Activated CD8-positive, alpha-beta memory T cell treated with anti-CD3 and anti-CD28 coated beads, Interleukin-2, amount 10 ng/mL, durations not matched to agents 7 days and 5 days (primary cell): ENCODE measurements at regions not wholly inside any gene's neighbourhood (a gene's known extent, or its start where the extent isn't known, plus 50 kb on each side); places are given as distances from the start of the nearest gene placed in this dataset.
A peak's percentile ranks its signal among the peaks of the same experiment; 100 is the strongest.
"Not testable (repeated sequence)": the region's sequence is repeated elsewhere in the genome, so short reads cannot be mapped to it uniquely, and the experiment has no call there.

Experiments used
- ATAC-seq: fragments of 150-1000 bp; cut with Tn5 transposase; one replicate; pipeline ENCODE4 v1.10.0; 2021; ENCODE audit warnings: moderate library complexity
- CTCF ChIA-PET: fragments of 350-600 bp; sonication (Branson Sonifier 250); formaldehyde crosslinking; loops from one replicate; lab custom pipeline; 2021; ENCODE audit warnings: antibody characterized with exemption; lab: Charles Lee
- DNase-seq: peaks from one replicate; pipeline ENCODE4 v3.0.0-alpha.2; 2020
- H3K27ac Mint-ChIP-seq: one replicate; pipeline ENCODE4 v1.8.0; 2021; ENCODE audit warnings: mild to moderate bottlenecking, mixed read lengths
- H3K27me3 Mint-ChIP-seq: one replicate; pipeline ENCODE4 v1.8.0; 2021; ENCODE audit warnings: mixed read lengths
- H3K36me3 Mint-ChIP-seq: one replicate; pipeline ENCODE4 v1.8.0; 2021; ENCODE audit warnings: mild to moderate bottlenecking, mixed read lengths
- H3K4me1 Mint-ChIP-seq: one replicate; pipeline ENCODE4 v1.8.0; 2021; ENCODE audit warnings: mixed read lengths
- H3K4me3 Mint-ChIP-seq: one replicate; pipeline ENCODE4 v1.8.0; 2021; ENCODE audit warnings: mild to moderate bottlenecking, moderate library complexity, mixed read lengths
- H3K9me3 Mint-ChIP-seq: one replicate; pipeline ENCODE4 v1.8.0; 2022; ENCODE audit warnings: low read depth, mixed read lengths

GRCh38 chr15:21174761-21175160 lies 265.5 kb downstream of the POTEB3 start:
- H3K4me3 Mint-ChIP-seq, ATAC-seq, H3K4me1 Mint-ChIP-seq, H3K36me3 Mint-ChIP-seq, H3K27me3 Mint-ChIP-seq, CTCF ChIA-PET, H3K9me3 Mint-ChIP-seq, DNase-seq, H3K27ac Mint-ChIP-seq: not testable (repeated sequence)

- H3K36me3 Mint-ChIP-seq, H3K9me3 Mint-ChIP-seq, H3K27ac Mint-ChIP-seq, DNase-seq, H3K4me3 Mint-ChIP-seq, H3K4me1 Mint-ChIP-seq, CTCF ChIA-PET, ATAC-seq, H3K27me3 Mint-ChIP-seq: not testable (repeated sequence)
These were observed 285.3 kb upstream of the POTEB2 start for GRCh38 chr15:21151203-21151966.

GRCh38 chr15:21148136-21148535 lies 282.0 kb upstream of the POTEB2 start:
- CTCF ChIA-PET, H3K27me3 Mint-ChIP-seq, DNase-seq, H3K4me1 Mint-ChIP-seq, H3K9me3 Mint-ChIP-seq, ATAC-seq, H3K4me3 Mint-ChIP-seq, H3K36me3 Mint-ChIP-seq, H3K27ac Mint-ChIP-seq: not testable (repeated sequence)

- H3K4me3 Mint-ChIP-seq, ATAC-seq, H3K27me3 Mint-ChIP-seq, H3K27ac Mint-ChIP-seq, H3K9me3 Mint-ChIP-seq, H3K36me3 Mint-ChIP-seq, DNase-seq, H3K4me1 Mint-ChIP-seq, CTCF ChIA-PET: not testable (repeated sequence)
These were observed 267.8 kb upstream of the POTEB2 start for GRCh38 chr15:21133893-21134292.

- DNase-seq, ATAC-seq, H3K4me1 Mint-ChIP-seq, H3K27me3 Mint-ChIP-seq, H3K9me3 Mint-ChIP-seq, CTCF ChIA-PET, H3K36me3 Mint-ChIP-seq, H3K4me3 Mint-ChIP-seq, H3K27ac Mint-ChIP-seq: not testable (repeated sequence)
These were observed 246.3 kb upstream of the POTEB2 start for GRCh38 chr15:21112271-21113053.

- H3K4me1 Mint-ChIP-seq, H3K27me3 Mint-ChIP-seq, H3K36me3 Mint-ChIP-seq, ATAC-seq, H3K27ac Mint-ChIP-seq, H3K4me3 Mint-ChIP-seq, CTCF ChIA-PET, H3K9me3 Mint-ChIP-seq: not testable (repeated sequence)
- peak; percentile 34 for DNase-seq
These were observed 245.7 kb upstream of the POTEB2 start for GRCh38 chr15:21111861-21112260.

GRCh38 chr15:21111172-21111571 lies 245.1 kb upstream of the POTEB2 start:
- H3K9me3 Mint-ChIP-seq, H3K27ac Mint-ChIP-seq, H3K36me3 Mint-ChIP-seq, H3K4me3 Mint-ChIP-seq, H3K27me3 Mint-ChIP-seq, H3K4me1 Mint-ChIP-seq, CTCF ChIA-PET, DNase-seq, ATAC-seq: not testable (repeated sequence)

- H3K36me3 Mint-ChIP-seq, H3K4me3 Mint-ChIP-seq, H3K9me3 Mint-ChIP-seq, CTCF ChIA-PET, H3K4me1 Mint-ChIP-seq, ATAC-seq, H3K27ac Mint-ChIP-seq, H3K27me3 Mint-ChIP-seq: not testable (repeated sequence)
- DNase-seq, result peak; percentile 62
These were observed 244.2 kb upstream of the POTEB2 start for GRCh38 chr15:21110187-21110804.

- DNase-seq, H3K27ac Mint-ChIP-seq, CTCF ChIA-PET, H3K27me3 Mint-ChIP-seq, H3K4me3 Mint-ChIP-seq, H3K9me3 Mint-ChIP-seq, H3K36me3 Mint-ChIP-seq, H3K4me1 Mint-ChIP-seq, ATAC-seq: not testable (repeated sequence)
These were observed 242.3 kb upstream of the POTEB2 start for GRCh38 chr15:21108384-21108783.

- not testable (repeated sequence) for H3K9me3 Mint-ChIP-seq
These were observed 241.6 kb upstream of the POTEB2 start for GRCh38 chr15:21107399-21108381.

GRCh38 chr15:21096599-21096998 lies 230.5 kb upstream of the POTEB2 start:
- ATAC-seq, H3K36me3 Mint-ChIP-seq: not testable (repeated sequence)

More at GRCh38 chr15:21107399-21108381, 241.6 kb upstream of the POTEB2 start:
- H3K27me3 Mint-ChIP-seq, H3K4me3 Mint-ChIP-seq, ATAC-seq, H3K27ac Mint-ChIP-seq, H3K36me3 Mint-ChIP-seq, CTCF ChIA-PET, H3K4me1 Mint-ChIP-seq: not testable (repeated sequence)
- DNase-seq, result peak; percentile 52

GRCh38 chr15:21079544-21079943 lies 213.4 kb upstream of the POTEB2 start:
- DNase-seq, H3K27ac Mint-ChIP-seq, CTCF ChIA-PET, H3K4me1 Mint-ChIP-seq, H3K9me3 Mint-ChIP-seq, H3K36me3 Mint-ChIP-seq, ATAC-seq, H3K27me3 Mint-ChIP-seq, H3K4me3 Mint-ChIP-seq: not testable (repeated sequence)

More at GRCh38 chr15:21096599-21096998, 230.5 kb upstream of the POTEB2 start:
- H3K27me3 Mint-ChIP-seq, H3K9me3 Mint-ChIP-seq, H3K4me3 Mint-ChIP-seq, H3K4me1 Mint-ChIP-seq, H3K27ac Mint-ChIP-seq, DNase-seq, CTCF ChIA-PET: not testable (repeated sequence)

GRCh38 chr15:21068917-21069316 lies 202.8 kb upstream of the POTEB2 start:
- DNase-seq, CTCF ChIA-PET, H3K27me3 Mint-ChIP-seq, H3K9me3 Mint-ChIP-seq, H3K4me1 Mint-ChIP-seq, ATAC-seq, H3K36me3 Mint-ChIP-seq, H3K4me3 Mint-ChIP-seq, H3K27ac Mint-ChIP-seq: not testable (repeated sequence)
